ENCODE measurements at regions not wholly inside any gene's neighbourhood (a gene's known extent, or its start where the extent isn't known, plus 50 kb on each side); places are given as distances from the start of the nearest gene placed in this dataset.

- H3K36me3 ChIP-seq (ENCODE audit: insufficient read depth, insufficient read length, low read length): no peaks in the 10 kb centered on the region
These were observed 683.0 kb downstream of the NR2F2 start for GRCh38 chr15:97013491-97013890.

GRCh38 chr15:97014001-97014400, 683.5 kb downstream of the NR2F2 start:
- no peak overlapping the region for H3K4me3 ChIP-seq (ENCODE audit: insufficient read length, low read depth)
- no peaks in the 10 kb centered on the region for H3K36me3 ChIP-seq (ENCODE audit: insufficient read depth, insufficient read length, low read length)
- DNase-seq (ENCODE audit: low read depth, low spot score): no peak
- TF ChIP-seq ZNF274 (IDR thresholded peaks at IDR 0.05; ENCODE audit: low read depth, low read length) (no peak), SUZ12 (IDR thresholded peaks at IDR 0.05; ENCODE audit: extremely low read depth, insufficient read depth, insufficient read length) (no peak), YY1 (IDR thresholded peaks at IDR 0.05; ENCODE audit: insufficient read depth, insufficient read length) (no peak)
- H3K27me3 ChIP-seq (ENCODE audit: insufficient read depth, insufficient read length): no peaks in the 10 kb centered on the region
- no peak overlapping the region for H3K9ac ChIP-seq (ENCODE audit: insufficient read length, low read depth)
- H3K4me1 ChIP-seq (ENCODE audit: insufficient read depth, insufficient read length): no peaks in the 10 kb centered on the region
- H3K9me3 ChIP-seq (ENCODE audit: insufficient read depth, low read length): no peaks in the 10 kb centered on the region

More at GRCh38 chr15:97013491-97013890, 683.0 kb downstream of the NR2F2 start:
- no peaks in the 10 kb centered on the region for H3K4me1 ChIP-seq (ENCODE audit: insufficient read depth, insufficient read length)
- H3K9ac ChIP-seq (ENCODE audit: insufficient read length, low read depth): no peak overlapping the region
- H3K9me3 ChIP-seq (ENCODE audit: insufficient read depth, low read length): no peaks in the 10 kb centered on the region
- no peak for DNase-seq (ENCODE audit: low read depth, low spot score)
- H3K27me3 ChIP-seq (ENCODE audit: insufficient read depth, insufficient read length): no peaks in the 10 kb centered on the region
- no peak overlapping the region for H3K4me3 ChIP-seq (ENCODE audit: insufficient read length, low read depth)
- TF ChIP-seq SUZ12 (IDR thresholded peaks at IDR 0.05; ENCODE audit: extremely low read depth, insufficient read depth, insufficient read length) (no peak), ZNF274 (IDR thresholded peaks at IDR 0.05; ENCODE audit: low read depth, low read length) (no peak), YY1 (IDR thresholded peaks at IDR 0.05; ENCODE audit: insufficient read depth, insufficient read length) (no peak)

- Histone ChIP-seq H3K4me3 (ENCODE audit: insufficient read length, low read depth) (no peak overlapping the region), H3K9ac (ENCODE audit: insufficient read length, low read depth) (no peak overlapping the region), H3K27me3 (ENCODE audit: insufficient read depth, insufficient read length) (no peaks in the 10 kb centered on the region), H3K9me3 (ENCODE audit: insufficient read depth, low read length) (no peaks in the 10 kb centered on the region), H3K36me3 (ENCODE audit: insufficient read depth, insufficient read length, low read length) (no peaks in the 10 kb centered on the region), H3K4me1 (ENCODE audit: insufficient read depth, insufficient read length) (no peaks in the 10 kb centered on the region)
- DNase-seq (ENCODE audit: low read depth, low spot score): no peak
- no peak for TF ChIP-seq ZNF274 (IDR thresholded peaks at IDR 0.05; ENCODE audit: low read depth, low read length)
- TF ChIP-seq SUZ12 (IDR thresholded peaks at IDR 0.05; ENCODE audit: extremely low read depth, insufficient read depth, insufficient read length): no peak
- TF ChIP-seq YY1 (IDR thresholded peaks at IDR 0.05; ENCODE audit: insufficient read depth, insufficient read length): no peak
These were observed 693.0 kb downstream of the NR2F2 start for GRCh38 chr15:97023488-97023844.

- no peaks in the 10 kb centered on the region for H3K4me1 ChIP-seq (ENCODE audit: insufficient read depth, insufficient read length)
- H3K4me3 ChIP-seq (ENCODE audit: insufficient read length, low read depth): no peak overlapping the region
- DNase-seq (ENCODE audit: low read depth, low spot score): no peak
- no peak for TF ChIP-seq ZNF274 (IDR thresholded peaks at IDR 0.05; ENCODE audit: low read depth, low read length)
- TF ChIP-seq YY1 (IDR thresholded peaks at IDR 0.05; ENCODE audit: insufficient read depth, insufficient read length): no peak
- TF ChIP-seq SUZ12 (IDR thresholded peaks at IDR 0.05; ENCODE audit: extremely low read depth, insufficient read depth, insufficient read length): no peak
- H3K27me3 ChIP-seq (ENCODE audit: insufficient read depth, insufficient read length): no peaks in the 10 kb centered on the region
- H3K9me3 ChIP-seq (ENCODE audit: insufficient read depth, low read length): peaks cover 12% of the 10 kb centered on the region; the same call in 1 of the 2 replicates
- H3K36me3 ChIP-seq (ENCODE audit: insufficient read depth, insufficient read length, low read length): no peaks in the 10 kb centered on the region
- H3K9ac ChIP-seq (ENCODE audit: insufficient read length, low read depth): no peak overlapping the region
These were observed 696.3 kb downstream of the NR2F2 start for GRCh38 chr15:97026781-97027180.

- Histone ChIP-seq H3K9ac (ENCODE audit: insufficient read length, low read depth) (no peak overlapping the region), H3K4me1 (ENCODE audit: insufficient read depth, insufficient read length) (no peaks in the 10 kb centered on the region), H3K36me3 (ENCODE audit: insufficient read depth, insufficient read length, low read length) (no peaks in the 10 kb centered on the region), H3K4me3 (ENCODE audit: insufficient read length, low read depth) (no peak overlapping the region), H3K9me3 (ENCODE audit: insufficient read depth, low read length) (peaks cover 12% of the 10 kb centered on the region; the same call in 1 of the 2 replicates), H3K27me3 (ENCODE audit: insufficient read depth, insufficient read length) (no peaks in the 10 kb centered on the region)
- no peak for DNase-seq (ENCODE audit: low read depth, low spot score)
- TF ChIP-seq YY1 (IDR thresholded peaks at IDR 0.05; ENCODE audit: insufficient read depth, insufficient read length): no peak
These were observed 697.3 kb downstream of the NR2F2 start for GRCh38 chr15:97027772-97028171.

- Histone ChIP-seq H3K9ac (ENCODE audit: insufficient read length, low read depth) (no peak overlapping the region), H3K36me3 (ENCODE audit: insufficient read depth, insufficient read length, low read length) (no peaks in the 10 kb centered on the region), H3K4me3 (ENCODE audit: insufficient read length, low read depth) (no peak overlapping the region), H3K9me3 (ENCODE audit: insufficient read depth, low read length) (peaks cover 12% of the 10 kb centered on the region; the same call in 1 of the 2 replicates), H3K4me1 (ENCODE audit: insufficient read depth, insufficient read length) (no peaks in the 10 kb centered on the region), H3K27me3 (ENCODE audit: insufficient read depth, insufficient read length) (no peaks in the 10 kb centered on the region)
- DNase-seq (ENCODE audit: low read depth, low spot score): no peak
- TF ChIP-seq SUZ12 (IDR thresholded peaks at IDR 0.05; ENCODE audit: extremely low read depth, insufficient read depth, insufficient read length): no peak
- no peak for TF ChIP-seq YY1 (IDR thresholded peaks at IDR 0.05; ENCODE audit: insufficient read depth, insufficient read length)
- no peak for TF ChIP-seq ZNF274 (IDR thresholded peaks at IDR 0.05; ENCODE audit: low read depth, low read length)
These were observed 699.8 kb downstream of the NR2F2 start for GRCh38 chr15:97030251-97030650.

- H3K4me1 ChIP-seq (ENCODE audit: insufficient read depth, insufficient read length): no peaks in the 10 kb centered on the region
- H3K9ac ChIP-seq (ENCODE audit: insufficient read length, low read depth): no peak overlapping the region
- DNase-seq (ENCODE audit: low read depth, low spot score): no peak
- H3K27me3 ChIP-seq (ENCODE audit: insufficient read depth, insufficient read length): no peaks in the 10 kb centered on the region
- H3K9me3 ChIP-seq (ENCODE audit: insufficient read depth, low read length): peaks cover under 1% of the 10 kb centered on the region; the same call in 1 of the 2 replicates
- TF ChIP-seq YY1 (IDR thresholded peaks at IDR 0.05; ENCODE audit: insufficient read depth, insufficient read length): no peak
- no peak for TF ChIP-seq ZNF274 (IDR thresholded peaks at IDR 0.05; ENCODE audit: low read depth, low read length)
- no peak for TF ChIP-seq SUZ12 (IDR thresholded peaks at IDR 0.05; ENCODE audit: extremely low read depth, insufficient read depth, insufficient read length)
- H3K36me3 ChIP-seq (ENCODE audit: insufficient read depth, insufficient read length, low read length): no peaks in the 10 kb centered on the region
- no peak overlapping the region for H3K4me3 ChIP-seq (ENCODE audit: insufficient read length, low read depth)
These were observed 705.8 kb downstream of the NR2F2 start for GRCh38 chr15:97036301-97036700.

- H3K4me3 ChIP-seq (ENCODE audit: insufficient read length, low read depth): no peak overlapping the region
- H3K27me3 ChIP-seq (ENCODE audit: insufficient read depth, insufficient read length): no peaks in the 10 kb centered on the region
- no peak overlapping the region for H3K9ac ChIP-seq (ENCODE audit: insufficient read length, low read depth)
- H3K36me3 ChIP-seq (ENCODE audit: insufficient read depth, insufficient read length, low read length): no peaks in the 10 kb centered on the region
- no peaks in the 10 kb centered on the region for H3K9me3 ChIP-seq (ENCODE audit: insufficient read depth, low read length)
- no peaks in the 10 kb centered on the region for H3K4me1 ChIP-seq (ENCODE audit: insufficient read depth, insufficient read length)
- TF ChIP-seq ZNF274 (IDR thresholded peaks at IDR 0.05; ENCODE audit: low read depth, low read length): no peak
- no peak for TF ChIP-seq YY1 (IDR thresholded peaks at IDR 0.05; ENCODE audit: insufficient read depth, insufficient read length)
- no peak for TF ChIP-seq SUZ12 (IDR thresholded peaks at IDR 0.05; ENCODE audit: extremely low read depth, insufficient read depth, insufficient read length)
- no peak for DNase-seq (ENCODE audit: low read depth, low spot score)
These were observed 706.6 kb downstream of the NR2F2 start for GRCh38 chr15:97037080-97037479.
